Heart right ventricle (tissue), 16 donors: ENCODE measurements at regions not wholly inside any gene's neighbourhood (a gene's known extent, or its start where the extent isn't known, plus 50 kb on each side); places are given as distances from the start of the nearest gene placed in this dataset.
A peak's percentile ranks its signal among the peaks of the same experiment; 100 is the strongest.

Experiments
- ATAC-seq, 8 donors: fragments of 200-7000 bp; cut with Tn5 transposase; one replicate each; pipeline ENCODE4 v1.9.1; 2020; ENCODE audit warnings: mild to moderate bottlenecking in 8 of 8, moderate library complexity in 8 of 8, moderate number of reproducible peaks in 1 of 8
- DNase-seq, 2 donors: peaks; one replicate each; pipeline ENCODE4 v3.0.0-alpha.2; 2020
- H3K27ac ChIP-seq, 10 donors: fragments of 200-600 bp; sonication (generic) in 2 of 10; one replicate each; pipeline versions ENCODE4 v1.5.0 to v1.8.0; 2020 to 2022; ENCODE audit warnings: mild to moderate bottlenecking in 3 of 10
- H3K27me3 ChIP-seq, 7 donors: fragments of 200-600 bp; one replicate each; pipeline ENCODE4 v1.8.0; 2021 to 2022; ENCODE audit warnings: mild to moderate bottlenecking in 2 of 7
- H3K36me3 ChIP-seq, 9 donors: fragments of 200-600 bp; sonication (generic) in 1 of 9; one replicate each; pipeline versions ENCODE4 v1.5.0 to v1.8.0; 2020 to 2022; ENCODE audit warnings: mild to moderate bottlenecking in 2 of 9
- H3K4me1 ChIP-seq, 9 donors: fragments of 200-600 bp; sonication (generic) in 1 of 9; one replicate each; pipeline versions ENCODE4 v1.5.0 to v1.8.0; 2020 to 2022; ENCODE audit warnings: mild to moderate bottlenecking in 4 of 9
- H3K4me3 ChIP-seq, 10 donors: fragments of 200-600 bp; sonication (generic) in 2 of 10; one replicate each; pipeline versions ENCODE4 v1.5.0 to v1.8.0; 2020 to 2022; ENCODE audit warnings: mild to moderate bottlenecking in 7 of 10, moderate library complexity in 2 of 10
- H3K9me3 ChIP-seq, 11 donors: fragments of 200-600 bp in 10 of 11; sonication (generic) in 2 of 11; one replicate each; pipeline versions ENCODE4 v1.5.0 to v1.8.0; 2013 to 2022; ENCODE audit warnings: mild to moderate bottlenecking in 2 of 11, control low read depth in 1 of 11, moderate library complexity in 1 of 11
- WGBS, 2 donors: extraction: QIAGEN DNeasy Blood & Tissue Kit; methylation state at CpG; one replicate each; pipeline ENCODE4 v1.1.7; 2013; ENCODE audit warnings: inconsistent platforms in 1 of 2; 5-methylcytosine and 5-hydroxymethylcytosine counted together
- intact Hi-C, 10 donors: fragments of 100-400 bp; cut with DNase I; formaldehyde crosslinking; loops; one replicate each; pipeline versions ENCODE4 v1.11.1 to v1.14.2; 2022
- TF ChIP-seq, protein P1 (sequence below), 9 donors: fragments of 200-600 bp; sonication (generic) in 2 of 9; IDR thresholded peaks; one replicate each; pipeline versions ENCODE4 v1.5.0 to v1.8.0; 2021 to 2022; ENCODE audit warnings: antibody characterized with exemption in 9 of 9, mild to moderate bottlenecking in 5 of 9, moderate library complexity in 1 of 9
- donor health status: Arrhythmogenic right ventricular cardiomyopathy.
- donor health status: ischemic (EF 13 %, LVEDD 7.1; RV severe dilation, severe dysfunction).
- donor health status: healthy with polysubstance abuse.
- donor health status: DM: no; HTN: yes; CAD: no.
- donor health status: DM: no; HTN: no; CAD: no.
- donor health status: ischemic (EF 25% LVEDD 6.9; RV normal size, moderate dysfunction).
- donor health status: ischemic (EF 25% LVEDD 5.7; RV mildly dilated, moderate dysfunction).
- donor health status: healthy.
- donor health status: DM: yes; HTN: yes; CAD: no.
- donor health status: Ischemic cardiomyopathy.
- donor health status: ischemic (EF 35%, LVEDD 5.7; RV mildly dilated, moderate dysfunction).
- donor health status: nonischemic (EF 11% LVEDD 7.7; RV severe dilation, severe dysfunction).
- donor health status: DM: yes; HTN: yes; CAD: no.
- donor health status: PGD.
- donor health status: ischemic (EF 29% LVEDD 5.4; RV normal size, mild dysfunction).
- donor health status: nonischemic (EF 23%, LVEDD 6.1; RV moderate dilation, normal function).

DNA sequence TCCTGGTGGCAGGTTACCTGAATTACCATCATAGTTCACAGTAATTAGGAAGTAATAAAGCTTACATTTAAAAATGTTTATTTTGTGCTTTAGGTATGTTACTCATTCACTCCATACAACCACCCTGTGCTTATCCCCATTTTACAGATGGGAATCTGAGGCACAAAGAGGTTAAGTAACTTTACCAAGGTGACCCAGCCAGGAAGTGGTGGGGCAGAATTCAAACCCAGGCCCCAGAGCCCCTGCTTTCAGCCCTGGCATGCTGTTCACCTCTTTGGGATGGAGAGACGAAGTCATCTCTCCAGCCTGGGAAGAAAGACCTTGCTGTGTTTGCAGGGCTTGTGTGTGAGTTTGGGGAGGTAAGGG lies 285.6 kb upstream of the TPM1 start:
- TF ChIP-seq, protein P1, sequence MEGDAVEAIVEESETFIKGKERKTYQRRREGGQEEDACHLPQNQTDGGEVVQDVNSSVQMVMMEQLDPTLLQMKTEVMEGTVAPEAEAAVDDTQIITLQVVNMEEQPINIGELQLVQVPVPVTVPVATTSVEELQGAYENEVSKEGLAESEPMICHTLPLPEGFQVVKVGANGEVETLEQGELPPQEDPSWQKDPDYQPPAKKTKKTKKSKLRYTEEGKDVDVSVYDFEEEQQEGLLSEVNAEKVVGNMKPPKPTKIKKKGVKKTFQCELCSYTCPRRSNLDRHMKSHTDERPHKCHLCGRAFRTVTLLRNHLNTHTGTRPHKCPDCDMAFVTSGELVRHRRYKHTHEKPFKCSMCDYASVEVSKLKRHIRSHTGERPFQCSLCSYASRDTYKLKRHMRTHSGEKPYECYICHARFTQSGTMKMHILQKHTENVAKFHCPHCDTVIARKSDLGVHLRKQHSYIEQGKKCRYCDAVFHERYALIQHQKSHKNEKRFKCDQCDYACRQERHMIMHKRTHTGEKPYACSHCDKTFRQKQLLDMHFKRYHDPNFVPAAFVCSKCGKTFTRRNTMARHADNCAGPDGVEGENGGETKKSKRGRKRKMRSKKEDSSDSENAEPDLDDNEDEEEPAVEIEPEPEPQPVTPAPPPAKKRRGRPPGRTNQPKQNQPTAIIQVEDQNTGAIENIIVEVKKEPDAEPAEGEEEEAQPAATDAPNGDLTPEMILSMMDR (IDR thresholded peaks at IDR 0.05) = no peak

DNA sequence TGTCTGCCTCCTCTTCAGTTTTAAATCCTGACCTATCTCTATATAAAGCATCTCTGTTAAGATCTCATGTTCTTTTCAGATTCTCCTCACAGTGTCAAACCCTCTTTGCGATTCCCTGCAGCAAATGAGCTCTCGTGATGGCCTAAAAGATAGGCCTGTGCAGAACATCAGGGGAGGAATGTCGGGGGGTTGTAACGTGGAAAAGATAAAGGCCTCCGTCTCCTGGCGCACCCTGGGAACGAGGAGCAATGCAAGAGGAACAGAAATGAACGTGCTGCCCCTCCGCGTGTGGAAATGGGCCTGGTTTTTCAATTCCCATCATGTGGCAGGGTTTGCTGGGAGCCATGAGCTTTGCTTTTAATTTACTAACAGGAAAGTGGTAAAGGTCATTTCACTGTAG lies 285.0 kb upstream of the TPM1 start:
- ATAC-seq = no peak
- Histone ChIP-seq H3K27ac (peak overlapping the region in 5 of 10 donors; percentile 42 to 66 (median 63)), H3K4me1 (peaks cover 0 to 20% (median 19%) of the 10 kb centered on the region in 9 donors), H3K36me3 (peaks cover 0 to 80% (median 10%) of the 10 kb centered on the region in 9 donors), H3K9me3 (no peaks in the 10 kb centered on the region), H3K4me3 (no peak overlapping the region), H3K27me3 (no peaks in the 10 kb centered on the region)
- intact Hi-C loops = no loop called here
- no peak for DNase-seq
- WGBS, 2 donors = 82 to 83% methylated on average over 10 of the region's 10 CpGs
- TF ChIP-seq, protein P1 (IDR thresholded peaks at IDR 0.05) = no peak

More for the DNA sequence above, 285.6 kb upstream of the TPM1 start:
- no peak overlapping the region for H3K27ac ChIP-seq
- no peaks in the 10 kb centered on the region for H3K9me3 ChIP-seq
- H3K4me1 ChIP-seq = peaks cover 0 to 20% (median 19%) of the 10 kb centered on the region in 9 donors
- WGBS, 2 donors = 97 to 100% methylated on average over 1 of the region's 1 CpG
- H3K27me3 ChIP-seq = no peaks in the 10 kb centered on the region
- no peak overlapping the region for H3K4me3 ChIP-seq
- intact Hi-C loops = no loop called here
- DNase-seq = no peak
- H3K36me3 ChIP-seq = peaks cover 0 to 80% (median 4%) of the 10 kb centered on the region in 9 donors
- no peak for ATAC-seq

DNA sequence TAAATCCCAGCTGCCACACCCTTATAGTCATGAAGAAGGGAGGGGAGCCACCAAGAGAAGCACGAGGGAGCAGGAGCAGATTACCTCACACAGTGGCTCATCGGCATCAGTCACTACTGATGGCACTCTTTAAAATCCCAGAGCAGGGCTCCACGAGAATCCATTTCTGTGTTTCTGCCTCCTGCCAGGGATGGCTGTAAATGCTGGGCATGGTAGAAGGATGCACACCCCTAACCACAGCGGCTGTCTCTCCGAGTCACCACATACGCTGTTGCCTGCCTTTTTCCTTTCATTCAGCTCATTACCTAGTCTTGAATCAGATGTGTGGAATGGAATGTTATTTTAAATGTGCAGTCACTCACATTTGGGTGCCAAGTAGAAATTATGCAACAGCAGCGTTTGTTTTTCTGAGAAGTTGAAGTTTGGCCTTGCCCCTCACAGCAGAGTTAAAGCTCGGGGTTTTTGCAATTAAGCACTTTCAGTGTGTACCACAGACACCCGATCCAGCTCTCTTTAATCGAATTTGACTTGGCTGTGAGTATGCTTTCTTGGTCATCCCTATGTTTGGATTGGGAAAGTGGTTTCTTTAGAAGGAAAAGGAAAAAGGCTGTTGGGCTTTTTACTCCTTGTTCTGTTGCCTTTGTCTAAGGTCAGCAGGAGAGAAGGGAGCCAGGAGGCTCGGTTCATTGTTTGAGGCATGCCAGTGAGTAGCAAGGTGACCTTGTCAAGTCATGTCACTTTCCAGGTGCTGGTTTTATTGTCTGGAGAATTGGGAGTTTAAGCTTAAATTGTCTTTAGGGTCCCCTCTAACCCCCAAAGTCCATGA lies 284.2 kb upstream of the TPM1 start:
- TF ChIP-seq, protein P1 (IDR thresholded peaks at IDR 0.05) = no peak
- intact Hi-C loops = no loop called here
- 51 to 54% methylated on average over 11 of the region's 11 CpGs for whole genome bisulfite sequencing, 2 donors
- Histone ChIP-seq H3K27me3 (no peaks in the 10 kb centered on the region), H3K27ac (peak overlapping the region in 8 of 10 donors; percentile 34 to 66 (median 60)), H3K36me3 (peaks cover 0 to 80% (median 12%) of the 10 kb centered on the region in 9 donors), H3K4me3 (no peak overlapping the region), H3K9me3 (no peaks in the 10 kb centered on the region), H3K4me1 (peaks cover 0 to 20% (median 19%) of the 10 kb centered on the region in 9 donors)
- DNase-seq (peak in 1 of 2 donors; percentile 34), ATAC-seq (peak; percentile 39 to 86 (median 58))

DNA sequence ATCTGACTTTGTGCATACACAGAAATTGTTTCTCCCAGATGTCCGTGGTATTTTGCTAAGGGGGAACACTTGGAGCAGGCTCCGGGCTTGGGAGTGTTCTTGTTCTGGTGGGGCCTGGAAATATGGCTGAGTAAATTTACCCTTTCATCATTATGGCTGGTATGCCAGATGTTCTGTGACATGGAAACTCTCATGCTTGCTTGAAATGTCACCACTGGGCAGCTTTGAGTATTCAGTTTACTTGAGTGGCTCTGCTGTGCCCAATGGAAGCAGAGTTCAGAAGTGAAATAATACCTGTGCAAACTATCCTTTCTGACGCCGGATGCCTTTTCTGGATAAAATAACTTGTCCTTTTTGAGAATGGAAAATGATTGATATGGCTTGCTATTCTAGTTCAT lies 283.6 kb upstream of the TPM1 start:
- Histone ChIP-seq H3K9me3 (no peaks in the 10 kb centered on the region), H3K27ac (peak overlapping the region in 8 of 10 donors; percentile 34 to 66 (median 60)), H3K27me3 (no peaks in the 10 kb centered on the region), H3K36me3 (peaks cover 0 to 80% (median 14%) of the 10 kb centered on the region in 9 donors), H3K4me3 (no peak overlapping the region), H3K4me1 (peaks cover 0 to 20% (median 19%) of the 10 kb centered on the region in 9 donors)
- intact Hi-C loops = no loop called here
- DNase-seq (no peak), ATAC-seq (peak in 3 of 8 donors; percentile 4 to 41 (median 30))
- TF ChIP-seq, protein P1 (IDR thresholded peaks at IDR 0.05) = no peak
- 80 to 83% methylated on average over 4 of the region's 4 CpGs for WGBS, 2 donors
